H1 (cell line): ENCODE measurements at regions not wholly inside any gene's neighbourhood (a gene's known extent, or its start where the extent isn't known, plus 50 kb on each side); places are given as distances from the start of the nearest gene placed in this dataset.

Experiments used
- CTCF ChIA-PET: fragments of 300-600 bp; sonication (Branson Sonifier 250); formaldehyde crosslinking; loops from one replicate; lab custom pipeline; 2021; ENCODE audit not compliant: partially characterized antibody; lab: Charles Lee
- POLR2A ChIA-PET: fragments of 300-600 bp; sonication (Branson Sonifier 250); formaldehyde crosslinking; loops from one replicate; lab custom pipeline; 2021; ENCODE audit warnings: inconsistent platforms; ENCODE audit not compliant: partially characterized antibody; lab: Charles Lee
- DNase-seq, 2 experiments: peaks; one replicate each; pipeline versions ENCODE4 v3.0.0 to v3.0.0-alpha.2; 2010 to 2022; ENCODE audit warnings: low spot score in 2 of 2, low read depth in 1 of 2, mixed read lengths in 1 of 2
- FAIRE-seq: peaks from 2 replicates; lab custom pipeline; 2011; peaks lifted over from hg19 to GRCh38; lab: Jason Lieb, UNC
- H2AFZ ChIP-seq: 2 replicates; pipeline ENCODE4 v1.8.1; 2012; ENCODE audit warnings: low read length, inconsistent platforms
- H2AK5ac ChIP-seq: 2 replicates; pipeline ENCODE4 v1.6.1; 2013; ENCODE audit warnings: low read depth, low read length
- H2BK120ac ChIP-seq: replicated peaks from 2 replicates; pipeline ENCODE3; 2013; ENCODE audit warnings: low read depth, low read length, inconsistent platforms
- H2BK12ac ChIP-seq: 2 replicates; pipeline ENCODE4 v1.6.1; 2013; ENCODE audit warnings: low read depth, low read length
- H2BK15ac ChIP-seq: 2 replicates; pipeline ENCODE4 v1.6.1; 2013; ENCODE audit warnings: low read length
- H2BK20ac ChIP-seq: 2 replicates; pipeline ENCODE4 v1.6.1; 2013; ENCODE audit warnings: low read length
- H2BK5ac ChIP-seq: 2 replicates; pipeline ENCODE4 v1.6.1; 2013; ENCODE audit warnings: low read depth, low read length
- H3K14ac ChIP-seq: 2 replicates; pipeline ENCODE4 v1.6.1; 2013; ENCODE audit warnings: inconsistent platforms; ENCODE audit not compliant: insufficient read length
- H3K18ac ChIP-seq: 2 replicates; pipeline ENCODE4 v1.6.1; 2013; ENCODE audit warnings: low read length; ENCODE audit errors: extremely low read depth
- H3K23ac ChIP-seq: 2 replicates; pipeline ENCODE4 v1.6.1; 2013; ENCODE audit warnings: inconsistent platforms; ENCODE audit not compliant: insufficient read length
- H3K23me2 ChIP-seq: 2 replicates; pipeline ENCODE4 v1.6.1; 2013; ENCODE audit warnings: low read depth, low read length
- H3K27ac ChIP-seq: 2 replicates; pipeline ENCODE4 v1.6.1; 2011; ENCODE audit warnings: low read depth, low read length, inconsistent platforms
- H3K27me3 ChIP-seq, 4 experiments: replicated peaks in 1 of 4; 1 replicate in 1 of 4; 2 replicates in 3 of 4; pipeline versions ENCODE4 v1.6.1 to v1.8.1; 2011 to 2013; ENCODE audit warnings: low read length in 3 of 4, mild to moderate bottlenecking in 3 of 4, inconsistent platforms in 2 of 4, mixed read lengths in 2 of 4, moderate library complexity in 1 of 4; ENCODE audit not compliant: control insufficient read depth in 3 of 4, insufficient read depth in 3 of 4; ENCODE audit errors: extremely low read depth in 1 of 4
- H3K36me3 ChIP-seq, 4 experiments: 2 replicates each; pipeline versions ENCODE4 v1.6.1 to v1.8.1; 2011 to 2013; ENCODE audit warnings: mild to moderate bottlenecking in 4 of 4, low read length in 3 of 4, moderate library complexity in 2 of 4, control low read depth in 1 of 4, inconsistent platforms in 1 of 4; ENCODE audit not compliant: insufficient read depth in 4 of 4, control insufficient read depth in 2 of 4
- H3K4ac ChIP-seq: replicated peaks from 2 replicates; pipeline ENCODE3; 2013; ENCODE audit warnings: low read length, low read depth, mixed read lengths, inconsistent platforms; ENCODE audit not compliant: insufficient read length
- H3K4me1 ChIP-seq, 4 experiments: replicated peaks in 1 of 4; 1 replicate in 1 of 4; 2 replicates in 3 of 4; pipeline versions ENCODE4 v1.6.1 to v1.8.1; 2011 to 2013; ENCODE audit warnings: low read length in 3 of 4, inconsistent platforms in 2 of 4, mixed read lengths in 1 of 4; ENCODE audit not compliant: insufficient read depth in 4 of 4, control insufficient read depth in 3 of 4
- H3K4me2 ChIP-seq, 2 experiments: 2 replicates each; pipeline versions ENCODE4 v1.6.1 to v1.8.1; 2011 to 2013; ENCODE audit warnings: low read depth in 2 of 2, low read length in 2 of 2, control low read depth in 1 of 2, inconsistent platforms in 1 of 2, mild to moderate bottlenecking in 1 of 2; ENCODE audit not compliant: insufficient read depth in 1 of 2
- H3K4me3 ChIP-seq, 4 experiments: fragments of 200-600, 300-600 bp in 1 of 4; sonication (generic), shearing (Covaris generic), sonication (Bioruptor Twin) in 1 of 4; 2 replicates each; pipeline versions ENCODE4 v1.5.1 to v1.8.1; 2011 to 2016; ENCODE audit warnings: low read length in 4 of 4, low read depth in 3 of 4, control low read depth in 2 of 4, inconsistent platforms in 2 of 4, mild to moderate bottlenecking in 2 of 4, mixed read lengths in 1 of 4, moderate library complexity in 1 of 4; ENCODE audit not compliant: insufficient read depth in 2 of 4; ENCODE audit errors: extremely low read depth in 1 of 4
- H3K56ac ChIP-seq: replicated peaks from 2 replicates; pipeline ENCODE3; 2013; ENCODE audit warnings: low read depth, mild to moderate bottlenecking, mixed read lengths, low read length, inconsistent platforms; ENCODE audit not compliant: insufficient read length
- H3K79me1 ChIP-seq: 2 replicates; pipeline ENCODE4 v1.6.1; 2013; ENCODE audit warnings: low read depth, low read length, control low read depth
- H3K79me2 ChIP-seq, 2 experiments: 2 replicates each; pipeline versions ENCODE4 v1.6.1 to v1.8.1; 2012 to 2013; ENCODE audit warnings: low read length in 2 of 2, mild to moderate bottlenecking in 2 of 2, inconsistent platforms in 1 of 2; ENCODE audit not compliant: insufficient read depth in 2 of 2, control insufficient read depth in 1 of 2
- H3K9ac ChIP-seq, 4 experiments: replicated peaks in 1 of 4; 1 replicate in 1 of 4; 2 replicates in 3 of 4; pipeline versions ENCODE4 v1.6.1 to v1.8.1; 2011 to 2013; ENCODE audit warnings: low read depth in 3 of 4, low read length in 3 of 4, control low read depth in 2 of 4, mild to moderate bottlenecking in 2 of 4, moderate library complexity in 2 of 4, inconsistent platforms in 1 of 4; ENCODE audit errors: extremely low read depth in 1 of 4
- H3K9me3 ChIP-seq, 2 experiments: 2 replicates each; pipeline versions ENCODE4 v1.6.1 to v1.8.1; 2012 to 2013; ENCODE audit warnings: mild to moderate bottlenecking in 2 of 2, moderate library complexity in 2 of 2, control low read depth in 1 of 2, inconsistent platforms in 1 of 2, low read depth in 1 of 2, low read length in 1 of 2, mixed read lengths in 1 of 2; ENCODE audit not compliant: insufficient read depth in 2 of 2
- H4K20me1 ChIP-seq, 2 experiments: replicated peaks in 1 of 2; 2 replicates each; pipeline versions ENCODE3 to v1.8.1; 2011 to 2013; ENCODE audit warnings: inconsistent platforms in 2 of 2, low read length in 2 of 2, mild to moderate bottlenecking in 1 of 2; ENCODE audit not compliant: insufficient read depth in 2 of 2, control insufficient read depth in 1 of 2
- H4K5ac ChIP-seq: 2 replicates; pipeline ENCODE4 v1.6.1; 2013; ENCODE audit warnings: low read length, low read depth, mixed read lengths, inconsistent platforms; ENCODE audit not compliant: insufficient read length
- H4K8ac ChIP-seq: 2 replicates; pipeline ENCODE4 v1.8.0; 2013; ENCODE audit warnings: mild to moderate bottlenecking, moderate library complexity, low read length, inconsistent platforms; ENCODE audit not compliant: insufficient read depth; ENCODE audit errors: extremely low read depth
- H4K91ac ChIP-seq: replicated peaks from 2 replicates; pipeline ENCODE3; 2013; ENCODE audit warnings: low read length, mixed read lengths, inconsistent platforms; ENCODE audit not compliant: insufficient read length
- EGR1 ChIP-seq: IDR thresholded peaks from 2 replicates; pipeline ENCODE4 v1.6.1; 2011; ENCODE audit warnings: low read depth, low read length, borderline replicate concordance
- KDM5A ChIP-seq: fragments of 200-600 bp; IDR thresholded peaks from 2 replicates; pipeline ENCODE4 v1.7.1; 2012; ENCODE audit warnings: mild to moderate bottlenecking, low read length, inconsistent platforms, mixed read lengths
- NRF1 ChIP-seq: IDR thresholded peaks from 2 replicates; pipeline ENCODE4 v1.6.1; 2011; ENCODE audit warnings: mild to moderate bottlenecking, low read depth, low read length, improper control_type of control experiment
- WGBS, 2 experiments: shearing (Covaris generic) in 1 of 2; methylation state at CpG; one replicate each; pipeline versions ENCODE4 v1.1.6 to v1.1.7; 2013 to 2015; ENCODE audit warnings: low lambda C conversion rate in 2 of 2, mixed read lengths in 2 of 2, inconsistent platforms in 1 of 2, low coverage in 1 of 2, missing lambda C conversion rate in 1 of 2; ENCODE audit not compliant: insufficient replicate concordance in 2 of 2, insufficient coverage in 1 of 2, insufficient read length in 1 of 2; ENCODE audit errors: extremely low coverage in 1 of 2, missing lambda C conversion rate in 1 of 2; 5-methylcytosine and 5-hydroxymethylcytosine counted together

GRCh38 chrX:79601341-79602131 lies 234.4 kb upstream of the ITM2A start:
- Histone ChIP-seq H2BK120ac (no peak overlapping the region), H2AK5ac (no peak overlapping the region), H3K79me2 (no peaks in the 10 kb centered on the region), H3K36me3 (no peaks in the 10 kb centered on the region), H3K23me2 (no peaks in the 10 kb centered on the region), H3K14ac (no peak overlapping the region), H4K8ac (no peak overlapping the region), H2BK20ac (no peak overlapping the region), H4K5ac (no peak overlapping the region), H3K23ac (no peak overlapping the region), H3K56ac (no peak overlapping the region), H2BK5ac (no peak overlapping the region), H3K27ac (no peak overlapping the region), H3K27me3 (peaks cover 2 to 7% (median 6%) of the 10 kb centered on the region in 4 experiments; a peak in 5 of 7 replicates), H2BK15ac (no peak overlapping the region), H4K20me1 (no peaks in the 10 kb centered on the region), H3K4me3 (no peak overlapping the region), H3K4me1 (no peaks in the 10 kb centered on the region), H2BK12ac (no peak overlapping the region), H2AFZ (no peak overlapping the region), H4K91ac (no peak overlapping the region), H3K4me2 (no peak overlapping the region), H3K4ac (no peak overlapping the region), H3K9me3 (no peaks in the 10 kb centered on the region), H3K18ac (no peak overlapping the region), H3K9ac (no peak overlapping the region), H3K79me1 (no peaks in the 10 kb centered on the region)
- CTCF ChIA-PET: no interaction called here
- DNase-seq (no peak), FAIRE-seq (no peak)
- no peak for TF ChIP-seq KDM5A
- no peak for TF ChIP-seq EGR1
- no peak for TF ChIP-seq NRF1
- WGBS, 2 experiments: 78% methylated on average over 3 of the region's 3 CpGs; no CpG with 5 or more reads in 1 of the 2 experiments
- POLR2A ChIA-PET: no interaction called here
